ENCODE measurements at regions not wholly inside any gene's neighbourhood (a gene's known extent, or its start where the extent isn't known, plus 50 kb on each side); places are given as distances from the start of the nearest gene placed in this dataset.

DNA sequence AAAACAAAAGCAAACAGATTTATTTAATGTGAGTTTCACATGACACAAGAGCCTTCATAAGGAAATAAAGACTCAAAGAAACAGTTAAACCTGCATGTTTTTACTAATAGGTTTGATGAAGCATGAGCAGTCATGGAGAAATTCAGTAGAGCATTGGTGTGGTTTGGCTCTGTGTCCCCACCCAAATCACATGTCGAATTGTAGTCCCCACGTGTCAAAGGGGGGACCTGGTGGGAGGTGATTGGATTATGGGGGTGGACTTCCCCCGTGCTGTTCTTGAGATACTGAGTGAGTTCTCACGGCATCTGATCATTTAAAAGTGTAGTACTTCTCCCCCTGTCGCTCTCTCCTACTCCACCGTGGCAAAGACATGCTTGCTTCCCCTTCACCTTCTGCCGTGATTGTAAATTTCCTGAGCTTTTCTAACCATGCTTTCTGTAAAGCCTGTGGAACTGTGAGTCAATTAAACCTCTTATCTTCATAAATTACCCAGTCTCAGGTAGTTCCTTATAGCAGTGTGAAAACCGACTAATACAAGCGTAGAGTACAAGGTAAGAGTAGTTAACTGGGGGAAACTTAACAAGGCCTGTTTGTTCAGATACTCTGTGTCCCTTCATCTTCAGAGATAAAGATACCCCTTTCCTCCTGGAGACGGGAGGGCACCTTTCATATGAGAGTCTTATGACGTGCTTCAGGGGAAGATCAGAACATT lies 354.8 kb downstream of the SIPA1L2 start:
- Histone ChIP-seq H3K4me1 (no peaks in the 10 kb centered on the region), H3K4me3 (no peak overlapping the region), H3K9me3 (no peaks in the 10 kb centered on the region), H3K36me3 (no peaks in the 10 kb centered on the region), H3K27ac (no peak overlapping the region), H3K27me3 (no peaks in the 10 kb centered on the region)
- TF ChIP-seq, protein P1, sequence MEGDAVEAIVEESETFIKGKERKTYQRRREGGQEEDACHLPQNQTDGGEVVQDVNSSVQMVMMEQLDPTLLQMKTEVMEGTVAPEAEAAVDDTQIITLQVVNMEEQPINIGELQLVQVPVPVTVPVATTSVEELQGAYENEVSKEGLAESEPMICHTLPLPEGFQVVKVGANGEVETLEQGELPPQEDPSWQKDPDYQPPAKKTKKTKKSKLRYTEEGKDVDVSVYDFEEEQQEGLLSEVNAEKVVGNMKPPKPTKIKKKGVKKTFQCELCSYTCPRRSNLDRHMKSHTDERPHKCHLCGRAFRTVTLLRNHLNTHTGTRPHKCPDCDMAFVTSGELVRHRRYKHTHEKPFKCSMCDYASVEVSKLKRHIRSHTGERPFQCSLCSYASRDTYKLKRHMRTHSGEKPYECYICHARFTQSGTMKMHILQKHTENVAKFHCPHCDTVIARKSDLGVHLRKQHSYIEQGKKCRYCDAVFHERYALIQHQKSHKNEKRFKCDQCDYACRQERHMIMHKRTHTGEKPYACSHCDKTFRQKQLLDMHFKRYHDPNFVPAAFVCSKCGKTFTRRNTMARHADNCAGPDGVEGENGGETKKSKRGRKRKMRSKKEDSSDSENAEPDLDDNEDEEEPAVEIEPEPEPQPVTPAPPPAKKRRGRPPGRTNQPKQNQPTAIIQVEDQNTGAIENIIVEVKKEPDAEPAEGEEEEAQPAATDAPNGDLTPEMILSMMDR (IDR thresholded peaks at IDR 0.05): no peak
- DNase-seq (ENCODE audit: low spot score): no peak

DNA sequence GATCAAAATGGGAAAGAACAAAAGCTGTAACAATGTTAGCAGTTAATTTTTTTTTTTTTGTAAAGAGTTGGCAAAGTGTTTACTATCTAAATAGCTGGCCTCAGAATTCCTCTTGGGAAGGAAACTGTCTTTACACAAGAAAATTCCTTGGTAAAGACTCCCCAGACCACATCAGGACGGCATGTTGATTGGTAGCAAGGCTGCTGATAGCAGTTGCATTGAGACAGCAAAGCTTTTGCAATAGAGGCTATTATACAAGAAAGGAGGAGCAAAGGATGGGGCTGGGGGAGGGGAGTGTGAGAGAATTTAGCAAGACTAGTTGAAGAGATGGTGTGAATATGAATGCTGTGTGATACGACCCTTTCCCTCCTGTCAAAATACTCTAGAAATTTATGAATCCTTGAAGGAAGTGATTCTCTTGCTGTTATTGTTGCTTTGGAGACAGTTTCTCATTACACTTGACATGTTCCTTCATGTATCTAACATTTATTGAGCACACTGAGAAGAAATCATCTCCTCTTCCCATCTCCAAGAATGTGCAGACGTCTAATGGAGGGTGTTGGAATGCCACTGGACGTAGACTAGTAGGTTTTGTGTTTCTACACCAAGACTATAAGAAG lies 355.6 kb downstream of the SIPA1L2 start:
- Histone ChIP-seq H3K27me3 (no peaks in the 10 kb centered on the region), H3K36me3 (no peaks in the 10 kb centered on the region), H3K4me1 (no peaks in the 10 kb centered on the region), H3K4me3 (no peak overlapping the region), H3K27ac (no peak overlapping the region), H3K9me3 (no peaks in the 10 kb centered on the region)
- TF ChIP-seq, protein P1 (IDR thresholded peaks at IDR 0.05): no peak
- no peak for DNase-seq (ENCODE audit: low spot score)

DNA sequence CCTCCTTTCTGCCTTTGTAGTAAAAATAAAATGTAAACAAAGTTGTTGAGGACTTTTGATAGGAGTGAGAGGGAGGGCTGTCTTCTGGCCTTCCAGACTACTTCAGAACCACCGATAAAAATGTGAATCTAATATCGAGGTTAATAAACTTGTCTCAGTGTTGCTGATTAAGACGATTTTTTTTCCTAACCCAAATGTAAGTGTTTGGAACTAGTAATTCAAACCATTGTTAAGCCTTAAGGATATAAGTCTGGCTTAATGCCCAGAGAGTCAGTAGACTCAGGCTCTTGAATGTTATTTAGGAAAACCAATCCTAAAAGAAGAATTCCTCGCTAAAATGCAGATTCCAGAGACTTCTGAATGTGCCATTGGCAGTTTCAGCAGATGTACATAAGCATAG lies 356.9 kb downstream of the SIPA1L2 start:
- Histone ChIP-seq H3K9me3 (no peaks in the 10 kb centered on the region), H3K4me3 (no peak overlapping the region), H3K27ac (no peak overlapping the region), H3K4me1 (no peaks in the 10 kb centered on the region), H3K27me3 (no peaks in the 10 kb centered on the region), H3K36me3 (no peaks in the 10 kb centered on the region)
- no peak for DNase-seq (ENCODE audit: low spot score)
- TF ChIP-seq, protein P1 (IDR thresholded peaks at IDR 0.05): no peak

DNA sequence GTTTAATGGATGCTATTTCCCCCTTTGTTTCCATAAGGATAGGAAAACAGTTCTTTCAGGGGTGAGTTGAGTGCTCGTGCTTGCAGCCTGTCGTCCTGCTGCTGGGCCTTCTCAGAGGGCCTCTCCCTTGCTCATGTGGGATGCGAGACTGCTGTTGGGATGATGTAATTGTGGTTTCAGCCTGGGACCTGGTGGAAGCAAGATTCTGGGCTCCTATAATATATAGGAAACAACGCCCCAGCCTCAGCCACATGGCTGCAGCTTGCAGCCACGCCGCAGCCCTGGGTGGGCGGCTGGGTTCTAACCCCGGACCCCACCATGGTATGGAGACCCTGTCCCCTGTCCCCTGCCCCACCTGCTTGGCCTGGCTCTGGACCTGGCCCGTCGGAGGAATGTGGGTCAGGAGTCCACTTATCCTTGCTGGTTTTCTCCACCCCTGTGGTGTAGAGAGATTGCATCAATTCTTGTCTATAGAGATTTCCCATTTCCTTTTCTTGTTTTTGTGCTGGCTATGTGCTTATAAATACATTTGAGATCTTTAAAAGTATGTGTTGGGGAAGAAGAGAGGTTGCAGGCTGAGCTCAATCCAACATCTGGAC lies 357.8 kb downstream of the SIPA1L2 start:
- no peaks in the 10 kb centered on the region for H3K36me3 ChIP-seq
- DNase-seq (ENCODE audit: low spot score): no peak
- TF ChIP-seq, protein P1 (IDR thresholded peaks at IDR 0.05): no peak
- H3K4me3 ChIP-seq: no peak overlapping the region
- H3K4me1 ChIP-seq: no peaks in the 10 kb centered on the region
- no peak overlapping the region for H3K27ac ChIP-seq
- no peaks in the 10 kb centered on the region for H3K27me3 ChIP-seq
- H3K9me3 ChIP-seq: no peaks in the 10 kb centered on the region

DNA sequence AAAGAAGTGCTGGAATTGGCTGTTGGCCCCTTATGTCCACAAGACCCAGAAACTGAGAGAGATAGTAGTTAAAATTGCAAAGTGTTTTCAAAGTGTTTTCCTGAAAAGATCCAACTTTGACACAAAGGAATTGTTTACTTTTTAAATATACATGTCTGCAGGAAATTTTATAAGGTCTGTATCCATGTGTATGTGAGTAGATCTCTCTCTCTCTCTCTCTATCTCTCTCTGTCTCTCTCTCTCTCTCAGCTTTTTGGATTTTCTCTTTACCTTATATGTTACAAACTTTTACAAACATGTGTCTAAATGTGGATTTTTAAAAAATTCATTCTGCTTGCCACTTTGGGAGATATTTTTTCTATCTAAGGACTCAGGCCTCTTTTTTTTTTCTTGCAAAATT lies 358.6 kb downstream of the SIPA1L2 start:
- Histone ChIP-seq H3K27ac (no peak overlapping the region), H3K36me3 (no peaks in the 10 kb centered on the region), H3K9me3 (no peaks in the 10 kb centered on the region), H3K27me3 (no peaks in the 10 kb centered on the region), H3K4me1 (no peaks in the 10 kb centered on the region), H3K4me3 (no peak overlapping the region)
- DNase-seq (ENCODE audit: low spot score): no peak
- TF ChIP-seq, protein P1 (IDR thresholded peaks at IDR 0.05): no peak

Measured in right atrium auricular region (tissue), 2 donors.